Common myeloid progenitor, CD34-positive (primary cell): ENCODE measurements at regions not wholly inside any gene's neighbourhood (a gene's known extent, or its start where the extent isn't known, plus 50 kb on each side); places are given as distances from the start of the nearest gene placed in this dataset.
"Not testable (repeated sequence)": the region's sequence is repeated elsewhere in the genome, so short reads cannot be mapped to it uniquely, and the experiment has no call there.

Source experiments
- CTCF ChIA-PET: fragments of 350-600 bp; sonication (Branson Sonifier 250); formaldehyde crosslinking; loops from one replicate; lab custom pipeline; 2021; ENCODE audit warnings: antibody characterized with exemption; lab: Charles Lee
- POLR2A ChIA-PET: fragments of 350-600 bp; sonication (Branson Sonifier 250); formaldehyde crosslinking; loops from one replicate; lab custom pipeline; 2021; ENCODE audit warnings: antibody characterized with exemption; lab: Charles Lee
- DNase-seq, 3 donors: peaks; one replicate each; pipeline versions ENCODE4 v3.0.0 to v3.0.0-alpha.2; 2013
- H3K27ac ChIP-seq, 2 experiments: 1 replicate in 1 of 2; 2 replicates in 1 of 2; pipeline ENCODE4 v1.7.0; 2013; ENCODE audit warnings: inconsistent platforms in 2 of 2, low read length in 2 of 2, mild to moderate bottlenecking in 2 of 2, low read depth in 1 of 2, moderate library complexity in 1 of 2; ENCODE audit not compliant: severe bottlenecking in 2 of 2, insufficient read depth in 1 of 2, poor library complexity in 1 of 2
- H3K27me3 ChIP-seq, 5 experiments: replicated peaks in 2 of 5; 1 replicate in 3 of 5; 2 replicates in 2 of 5; pipeline versions ENCODE4 v1.6.1 to v1.7.0; 2013; ENCODE audit warnings: low read length in 4 of 5, mild to moderate bottlenecking in 2 of 5, moderate library complexity in 2 of 5, inconsistent platforms in 1 of 5; ENCODE audit not compliant: insufficient read depth in 5 of 5, control insufficient read depth in 4 of 5
- H3K36me3 ChIP-seq, 4 experiments: 1 replicate in 2 of 4; 2 replicates in 2 of 4; pipeline versions ENCODE4 v1.6.1 to v1.7.0; 2013; ENCODE audit warnings: low read length in 3 of 4, control low read depth in 1 of 4, mild to moderate bottlenecking in 1 of 4; ENCODE audit not compliant: control insufficient read depth in 4 of 4, insufficient read depth in 4 of 4
- H3K4me1 ChIP-seq, 4 experiments: 1 replicate in 3 of 4; 2 replicates in 1 of 4; pipeline versions ENCODE4 v1.6.1 to v1.7.1; 2013; ENCODE audit warnings: low read length in 3 of 4, mild to moderate bottlenecking in 3 of 4, control low read depth in 1 of 4, inconsistent platforms in 1 of 4, moderate library complexity in 1 of 4; ENCODE audit not compliant: control insufficient read depth in 4 of 4, insufficient read depth in 4 of 4; ENCODE audit errors: control extremely low read depth in 1 of 4
- H3K4me3 ChIP-seq, 7 experiments: 1 replicate in 4 of 7; 2 replicates in 3 of 7; pipeline versions ENCODE4 v1.5.1 to v1.7.0; 2013; ENCODE audit warnings: mild to moderate bottlenecking in 7 of 7, low read length in 6 of 7, moderate library complexity in 6 of 7, inconsistent platforms in 2 of 7, low read depth in 2 of 7, control low read depth in 1 of 7; ENCODE audit not compliant: insufficient read depth in 4 of 7, control insufficient read depth in 1 of 7; ENCODE audit errors: extremely low read depth in 1 of 7
- H3K9me3 ChIP-seq, 5 experiments: 1 replicate in 4 of 5; 2 replicates in 1 of 5; pipeline versions ENCODE4 v1.6.1 to v1.7.1; 2013; ENCODE audit warnings: low read length in 4 of 5, mild to moderate bottlenecking in 2 of 5, inconsistent platforms in 1 of 5, low read depth in 1 of 5, moderate library complexity in 1 of 5; ENCODE audit not compliant: control insufficient read depth in 4 of 5, insufficient read depth in 2 of 5; ENCODE audit errors: control extremely low read depth in 1 of 5
- WGBS: methylation state at CpG from one replicate; pipeline ENCODE4 v1.1.5; 2013; ENCODE audit not compliant: insufficient coverage; 5-methylcytosine and 5-hydroxymethylcytosine counted together

DNA sequence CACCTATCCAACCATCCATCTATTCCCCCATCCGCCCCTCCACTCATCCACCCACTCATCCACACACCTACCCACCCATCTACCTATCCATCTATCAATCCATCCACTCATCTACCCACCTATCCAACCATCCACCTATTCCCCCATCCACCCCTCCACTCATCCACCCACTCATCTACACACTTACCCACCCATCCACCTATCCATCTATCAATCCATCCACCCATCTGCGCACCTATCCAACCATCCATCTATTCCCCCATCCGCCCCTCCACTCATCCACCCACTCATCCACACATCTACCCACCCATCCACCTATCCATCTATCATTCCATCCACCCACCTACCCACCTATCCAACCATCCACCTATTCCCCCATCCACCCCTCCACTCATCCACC, 81.4 kb upstream of the PITRM1 start:
- WGBS, result 91% methylated on average over 3 of the region's 3 CpGs
- H3K27ac ChIP-seq, DNase-seq, H3K4me3 ChIP-seq, CTCF ChIA-PET, H3K27me3 ChIP-seq, H3K4me1 ChIP-seq, POLR2A ChIA-PET, H3K36me3 ChIP-seq, H3K9me3 ChIP-seq: not testable (repeated sequence)

- H3K4me3 ChIP-seq, result no peak overlapping the region
- no peak for DNase-seq
- no peak overlapping the region for H3K27ac ChIP-seq
- H3K27me3 ChIP-seq, result peaks cover 0 to 8% (median 0%) of the 10 kb centered on the region in 5 experiments
- H3K9me3 ChIP-seq, result no peaks in the 10 kb centered on the region
- no peaks in the 10 kb centered on the region for H3K36me3 ChIP-seq
- no peaks in the 10 kb centered on the region for H3K4me1 ChIP-seq
- POLR2A ChIA-PET, result no interaction called here
- CTCF ChIA-PET, result interaction anchor here (1.1 kb wide), 1 partner anchor 1406 kb away, joined by 4 read pairs; no protein-coding TSS in a partner anchor
- 77% methylated on average over 10 of the region's 10 CpGs for WGBS
These were observed 78.6 kb upstream of the PITRM1 start for GRCh38 chr10:3251172-3251571.

- H3K27ac ChIP-seq, result no peak overlapping the region
- no peaks in the 10 kb centered on the region for H3K9me3 ChIP-seq
- 63% methylated on average over 3 of the region's 5 CpGs for WGBS
- no peaks in the 10 kb centered on the region for H3K4me1 ChIP-seq
- H3K36me3 ChIP-seq, result no peaks in the 10 kb centered on the region
- no peak for DNase-seq
- peaks cover 0 to 8% (median 0%) of the 10 kb centered on the region in 5 experiments for H3K27me3 ChIP-seq
- ChIA-PET CTCF (no interaction called here), POLR2A (interaction anchor here (0.7 kb wide), 1 partner anchor 229 kb away, joined by 4 read pairs; no protein-coding TSS in a partner anchor)
- no peak overlapping the region for H3K4me3 ChIP-seq
These were observed 76.8 kb upstream of the PITRM1 start for GRCh38 chr10:3249307-3249889.

- POLR2A ChIA-PET, result no interaction called here
- H3K27me3 ChIP-seq, result peaks cover 0 to 8% (median 0%) of the 10 kb centered on the region in 5 experiments
- WGBS, result 60% methylated on average over 2 of the region's 6 CpGs
- DNase-seq, result peak in 2 of 3 donors; percentile 11 to 23
- H3K4me1 ChIP-seq, result no peaks in the 10 kb centered on the region
- H3K9me3 ChIP-seq, result no peaks in the 10 kb centered on the region
- CTCF ChIA-PET, result no interaction called here
- H3K27ac ChIP-seq, result no peak overlapping the region
- no peak overlapping the region for H3K4me3 ChIP-seq
- no peaks in the 10 kb centered on the region for H3K36me3 ChIP-seq
These were observed 76.1 kb upstream of the PITRM1 start for GRCh38 chr10:3248526-3249306.

DNA sequence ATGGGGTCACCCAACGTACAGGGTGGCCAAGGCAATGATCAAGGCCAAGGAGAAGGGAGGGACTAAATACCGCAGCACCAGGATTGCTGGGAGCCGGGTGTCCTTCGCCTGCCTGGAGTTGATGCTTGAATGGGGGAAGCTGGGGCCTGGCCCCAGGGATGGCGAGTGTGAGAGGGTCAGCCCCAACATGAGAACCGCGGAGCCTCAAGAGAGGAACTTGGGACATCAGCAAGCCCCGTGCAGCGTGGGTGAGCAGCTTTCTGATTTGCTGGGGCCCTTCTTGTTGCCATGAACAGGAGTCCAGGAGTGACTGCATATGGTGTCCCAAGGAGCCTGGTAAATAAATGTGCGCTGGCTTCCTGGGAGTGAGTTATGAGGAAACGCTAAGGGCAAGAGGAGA, 72.8 kb upstream of the PITRM1 start:
- Histone ChIP-seq H3K4me1 (peaks cover 0 to 3% (median under 1%) of the 10 kb centered on the region in 4 experiments), H3K9me3 (no peaks in the 10 kb centered on the region), H3K27ac (no peak overlapping the region), H3K36me3 (no peaks in the 10 kb centered on the region), H3K27me3 (peaks cover 0 to 5% (median 0%) of the 10 kb centered on the region in 5 experiments), H3K4me3 (no peak overlapping the region)
- CTCF ChIA-PET, result interaction anchor here (0.7 kb wide), 1 partner anchor 1116 kb away, joined by 3 read pairs; no protein-coding TSS in a partner anchor
- no peak for DNase-seq
- WGBS, result 97% methylated on average over 11 of the region's 11 CpGs
- POLR2A ChIA-PET, result no interaction called here

DNA sequence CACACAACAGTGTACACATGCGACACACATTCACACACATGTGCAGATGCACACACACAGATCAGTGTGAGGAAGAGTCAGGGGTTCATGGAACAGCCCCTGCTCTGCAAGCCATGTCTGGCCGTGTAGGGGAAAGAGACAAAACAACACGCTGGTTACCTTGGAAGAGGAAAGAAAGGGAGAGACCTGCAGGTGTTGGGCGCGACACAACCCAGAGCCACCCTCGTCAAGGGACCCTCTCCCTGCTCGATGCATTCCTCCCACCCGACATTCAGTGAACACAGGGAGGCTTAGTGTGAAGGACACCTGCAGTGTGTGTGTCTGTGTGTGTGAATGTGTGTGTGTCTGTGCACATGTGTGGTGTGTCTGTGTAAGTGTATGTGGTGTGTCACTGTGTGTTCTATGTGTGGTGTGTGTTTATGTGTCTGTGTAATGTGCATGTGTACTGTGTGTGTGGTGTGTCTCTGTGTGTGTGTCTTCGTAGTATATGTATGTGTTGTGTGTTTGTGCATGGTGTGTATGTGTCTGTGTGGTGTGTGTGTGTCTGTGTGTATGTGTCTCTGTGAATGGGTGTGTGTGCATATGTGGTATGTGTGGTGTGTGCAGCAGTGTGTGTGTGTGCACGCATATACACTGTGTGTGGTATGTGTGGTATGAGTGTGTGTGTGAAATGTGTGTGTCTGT, 69.5 kb upstream of the PITRM1 start:
- Histone ChIP-seq H3K4me1 (peaks cover 0 to 10% (median 4%) of the 10 kb centered on the region in 4 experiments), H3K9me3 (no peaks in the 10 kb centered on the region), H3K27me3 (peaks cover 0 to 10% (median 0%) of the 10 kb centered on the region in 5 experiments), H3K36me3 (no peaks in the 10 kb centered on the region), H3K4me3 (no peak overlapping the region), H3K27ac (no peak overlapping the region)
- 96% methylated on average over 3 of the region's 10 CpGs for WGBS
- ChIA-PET CTCF (interaction anchor here (0.8 kb wide), 1 partner anchor 15 kb away, joined by 3 read pairs; no protein-coding TSS in a partner anchor), POLR2A (no interaction called here)
- no peak for DNase-seq
